Inferior parietal cortex (tissue), 1 donor: ENCODE measurements at regions not wholly inside any gene's neighbourhood (a gene's known extent, or its start where the extent isn't known, plus 50 kb on each side); places are given as distances from the start of the nearest gene placed in this dataset.
"Not testable (repeated sequence)": the region's sequence is repeated elsewhere in the genome, so short reads cannot be mapped to it uniquely, and the experiment has no call there.

Experiments
- DNase-seq: peaks from one replicate; pipeline ENCODE4 v3.0.0-alpha.2; 2016; ENCODE audit errors: extremely low spot score

DNA sequence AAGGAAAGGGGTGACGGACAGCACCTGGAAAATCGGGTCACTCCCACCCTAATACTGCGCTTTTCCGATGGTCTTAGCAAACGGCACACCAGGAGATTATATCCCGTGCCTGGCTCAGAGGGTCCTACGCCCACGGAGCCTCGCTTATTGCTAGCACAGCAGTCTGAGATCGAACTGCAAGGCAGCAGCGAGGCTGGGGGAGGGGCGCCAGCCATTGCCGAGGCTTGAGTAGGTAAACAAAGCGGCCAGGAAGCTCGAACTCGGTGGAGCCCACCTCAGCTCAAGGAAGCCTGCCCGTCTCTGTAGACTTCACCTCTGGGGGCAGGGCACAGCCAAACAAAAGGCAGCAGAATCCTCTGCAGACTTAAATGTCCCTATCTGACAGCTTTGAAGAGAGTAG lies 91.5 kb upstream of the MBIP start:
- not testable (repeated sequence) for DNase-seq

DNA sequence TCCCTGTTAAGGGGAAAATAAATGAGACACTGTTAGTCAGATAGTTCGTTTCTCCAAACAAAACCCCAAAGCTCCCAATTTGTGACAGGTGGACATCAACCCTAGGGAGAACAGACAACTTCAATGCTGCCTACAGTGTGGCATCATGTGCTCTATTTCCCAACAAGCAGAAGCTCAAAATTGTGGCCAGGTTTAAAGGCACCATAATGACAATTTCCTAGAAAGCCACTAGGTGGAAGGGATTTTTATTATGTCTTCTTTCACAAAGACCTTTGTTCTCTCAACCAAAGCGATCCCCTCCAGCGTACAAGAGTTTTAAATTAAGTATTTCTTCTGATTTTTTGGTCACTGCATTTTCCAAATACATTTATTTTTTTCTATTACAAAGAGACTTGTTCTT lies 88.0 kb upstream of the MBIP start:
- DNase-seq: no peak

DNA sequence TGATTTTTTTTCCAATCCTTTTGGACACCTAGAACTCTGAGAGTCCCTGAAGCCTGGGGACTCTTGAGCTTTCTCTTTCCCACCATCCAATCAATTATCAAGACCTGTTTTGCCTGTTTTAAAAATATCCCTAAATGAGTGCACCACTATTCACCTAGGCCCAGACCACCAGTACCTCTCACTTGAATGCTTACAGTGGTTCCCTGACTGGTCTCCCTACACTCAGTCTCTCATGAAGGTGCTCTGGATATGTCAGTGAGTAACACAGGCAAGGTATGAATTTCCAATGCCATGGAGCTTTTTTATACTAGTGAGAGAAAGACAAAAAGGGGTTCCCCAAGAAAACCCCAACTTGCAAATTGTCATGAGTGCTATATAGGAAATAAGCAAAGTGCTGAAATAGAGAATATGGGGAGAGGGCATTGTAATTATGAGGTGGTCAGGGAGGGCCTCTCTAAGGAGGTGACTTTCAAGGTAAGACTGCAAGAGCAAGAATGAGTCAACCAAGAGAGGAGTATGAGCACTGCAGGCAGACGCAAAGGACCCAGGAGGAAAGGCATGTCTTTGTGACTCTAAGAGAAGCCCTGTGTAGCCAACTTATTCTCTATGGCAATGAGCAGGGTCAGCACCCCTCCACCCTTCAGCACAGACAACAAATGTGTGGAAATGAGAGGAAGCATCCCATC lies 85.3 kb upstream of the MBIP start:
- no peak for DNase-seq

DNA sequence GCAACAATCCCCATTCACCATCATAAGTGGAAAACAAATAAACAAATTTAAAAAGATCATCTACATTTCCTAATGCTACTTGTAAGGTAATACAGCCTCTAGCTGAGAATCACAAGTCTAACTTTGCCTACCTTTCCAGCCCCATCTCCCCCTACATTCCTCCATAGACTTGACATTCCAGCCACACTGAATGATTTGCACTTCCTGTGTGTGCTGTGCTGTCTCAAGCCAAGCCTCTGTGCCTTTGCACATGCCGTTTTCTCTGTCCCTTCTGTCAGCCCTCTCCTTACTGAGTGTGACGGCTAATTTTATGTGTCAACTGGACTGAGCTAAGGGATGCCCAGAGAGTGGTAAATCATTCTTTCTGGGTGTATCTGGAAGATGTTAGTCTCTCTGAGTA lies 82.4 kb upstream of the MBIP start:
- no peak for DNase-seq

DNA sequence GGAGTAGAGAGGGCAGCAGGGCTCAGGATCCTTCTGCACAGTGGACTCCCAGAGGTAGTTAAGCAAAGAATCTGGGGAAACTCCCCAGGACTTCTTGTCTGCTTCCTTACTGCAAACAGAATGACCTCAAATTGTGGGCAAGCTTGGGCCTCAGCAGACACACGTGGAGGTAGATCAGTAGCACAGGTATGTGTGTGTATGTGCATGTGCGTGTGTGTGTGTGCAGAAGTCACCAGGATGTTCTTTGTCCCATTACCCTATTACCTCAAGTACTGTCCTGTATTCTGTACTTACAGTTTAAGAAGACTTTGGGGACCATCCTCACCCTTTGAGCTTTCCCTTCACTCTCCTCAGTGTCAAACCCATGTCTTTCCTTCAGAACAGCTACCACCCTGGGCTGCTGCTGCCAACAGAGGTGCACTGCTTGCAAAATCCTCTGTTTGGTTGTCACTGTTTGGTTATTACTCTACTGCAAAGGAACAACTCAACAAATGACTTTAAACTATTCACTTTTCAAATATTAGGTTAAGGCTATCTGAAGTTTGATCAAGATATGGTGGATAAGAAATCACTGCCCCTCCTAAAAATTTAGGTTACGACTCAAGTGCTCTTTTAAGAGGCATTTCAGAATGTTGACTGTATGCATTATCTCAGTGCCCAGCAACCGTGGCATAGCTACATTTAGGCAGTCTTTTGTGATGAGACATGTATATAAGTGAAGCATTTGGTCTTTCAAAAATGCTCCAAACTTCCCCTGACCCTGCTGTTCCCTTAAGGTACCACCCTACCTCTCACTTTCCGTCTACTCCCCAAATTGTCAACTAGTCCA lies 78.2 kb upstream of the MBIP start:
- no peak for DNase-seq

DNA sequence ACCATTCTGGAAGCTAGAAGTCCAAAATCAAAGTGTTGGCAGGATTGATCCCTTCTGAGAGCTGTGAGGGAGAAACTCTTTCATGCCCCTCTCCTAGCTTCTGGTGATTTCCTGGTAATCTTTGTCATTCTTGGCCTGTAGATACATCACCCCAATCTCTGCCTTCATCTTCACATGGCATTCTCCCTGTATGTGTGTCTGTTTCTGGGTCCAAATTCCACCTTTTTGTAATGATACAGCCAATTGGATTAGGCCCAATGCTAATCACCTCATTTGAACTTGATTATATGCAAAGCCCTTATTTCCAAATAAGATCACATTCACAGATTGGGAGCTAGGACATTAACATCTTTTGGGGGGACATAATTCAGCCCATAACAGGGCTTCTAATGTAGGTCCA lies 76.9 kb upstream of the MBIP start:
- no peak for DNase-seq

DNA sequence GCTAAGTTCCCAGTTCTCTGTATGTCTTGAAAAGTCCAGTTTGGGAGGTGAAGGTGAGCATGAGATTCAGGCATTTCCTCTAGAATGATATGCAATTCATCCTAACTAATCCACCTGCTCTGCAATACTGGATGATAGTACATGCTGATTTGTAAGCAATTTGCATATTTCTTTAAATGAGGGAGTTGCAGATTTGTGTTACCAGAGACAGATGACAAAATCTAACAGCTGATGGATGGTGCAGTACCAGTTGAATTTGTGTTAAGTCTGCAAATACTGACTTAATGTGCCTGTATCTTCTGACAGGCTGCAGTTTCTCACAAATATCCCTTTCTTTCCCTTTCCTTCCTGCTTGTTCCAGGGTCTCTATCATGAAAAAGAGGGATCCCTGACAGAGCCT lies 76.4 kb upstream of the MBIP start:
- no peak for DNase-seq

DNA sequence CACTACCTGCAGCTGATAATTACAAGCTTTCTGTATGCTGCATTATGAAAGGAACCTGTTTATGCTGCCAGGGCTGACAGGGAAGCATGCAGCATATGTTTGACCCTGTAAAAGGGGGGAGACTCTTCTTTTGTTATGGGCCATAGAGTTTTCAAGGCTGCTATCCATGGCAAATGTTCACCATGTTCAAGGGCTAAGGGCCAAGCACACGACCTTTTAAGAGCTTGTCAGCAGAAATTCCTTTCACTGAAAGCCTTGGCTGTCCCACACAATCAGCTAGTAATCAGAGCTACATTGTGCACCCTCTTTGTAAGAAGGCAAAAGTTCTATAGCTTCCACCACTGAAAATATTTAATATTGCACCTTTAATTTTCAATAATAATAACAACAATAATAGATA lies 74.2 kb upstream of the MBIP start:
- DNase-seq: no peak

DNA sequence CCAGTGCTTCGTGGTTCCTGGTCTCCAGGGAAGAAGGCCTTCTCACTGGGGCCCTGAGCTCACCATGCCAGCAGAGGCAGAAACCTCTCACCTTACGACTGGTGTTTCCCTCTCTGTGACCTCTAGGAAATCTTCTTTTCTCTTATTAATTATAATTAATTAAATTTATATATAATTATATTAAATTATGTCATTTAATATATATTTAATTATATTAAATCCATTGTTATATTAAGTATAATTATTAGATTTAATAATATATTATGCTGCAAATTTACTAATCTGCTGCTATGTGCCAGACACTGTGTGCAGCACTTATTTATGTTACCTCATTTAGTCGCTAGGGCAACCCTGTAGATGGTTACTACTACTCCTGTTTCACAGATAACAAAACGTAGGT lies 70.3 kb upstream of the MBIP start:
- DNase-seq: no peak

DNA sequence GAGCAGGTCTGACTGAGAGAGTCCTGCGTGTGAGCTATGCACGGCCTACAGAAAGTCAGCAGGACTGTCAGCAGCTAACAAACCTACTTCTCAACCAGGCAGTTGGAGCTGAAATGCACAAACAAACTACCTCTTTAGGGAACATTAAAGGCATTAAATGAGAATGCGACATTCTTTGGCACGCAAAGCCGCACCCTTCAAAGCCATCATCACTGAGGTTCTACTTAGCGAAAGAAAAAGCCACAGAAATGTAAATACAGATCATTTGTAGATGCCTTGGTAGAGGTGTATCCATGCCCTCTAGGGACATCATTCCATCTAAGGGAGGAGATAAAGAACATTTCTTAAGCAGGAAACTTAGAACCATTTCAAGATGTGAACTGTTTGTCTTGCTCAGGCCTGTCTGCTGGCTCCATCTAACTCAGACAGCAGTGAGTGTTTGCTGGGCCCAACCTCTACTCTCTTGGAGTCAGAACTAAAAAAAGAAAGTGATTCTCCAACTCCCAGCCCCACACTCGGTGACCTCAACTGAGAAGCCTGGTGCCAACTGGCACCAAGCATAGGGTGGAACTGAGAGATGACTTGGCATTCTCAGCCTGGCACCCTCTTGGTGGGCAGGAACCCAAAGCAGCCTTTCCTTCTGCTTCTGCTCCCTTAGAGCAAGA lies 63.5 kb upstream of the MBIP start:
- DNase-seq: peak; percentile 22

DNA sequence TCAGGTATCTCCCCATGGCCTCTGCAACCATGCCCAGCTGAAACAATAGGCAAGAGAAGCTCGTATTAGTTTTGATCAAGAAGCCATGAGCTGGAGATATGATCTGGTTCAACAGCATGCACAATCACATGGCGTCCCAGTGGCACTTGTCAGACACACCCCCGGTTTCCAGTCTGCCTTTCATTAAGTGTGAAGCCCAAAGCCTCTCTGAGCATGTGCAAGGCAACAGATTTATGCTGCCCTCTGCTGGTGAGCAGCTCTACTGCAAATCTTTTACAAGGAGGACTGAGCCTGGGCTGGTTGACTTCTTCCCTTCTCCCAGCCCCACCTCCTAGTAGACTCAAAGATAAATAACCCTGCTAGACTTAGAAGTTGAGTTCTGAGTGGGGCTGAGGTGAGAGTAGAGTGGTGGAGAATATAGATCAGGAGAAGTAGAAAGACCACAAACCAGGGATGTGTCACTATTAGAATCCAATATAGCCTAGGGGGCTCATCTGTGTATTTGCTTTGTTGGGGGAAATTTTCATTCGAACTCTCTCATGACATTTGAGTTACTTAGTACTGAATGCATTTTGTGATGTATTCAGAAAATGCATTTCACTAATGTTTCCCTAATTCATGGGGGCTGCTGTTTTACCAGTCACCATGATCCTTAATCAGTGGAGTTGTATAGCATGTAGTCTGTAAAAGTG lies 53.7 kb upstream of the MBIP start:
- DNase-seq: peak; percentile 89
